ENCODE measurements at regions not wholly inside any gene's neighbourhood (a gene's known extent, or its start where the extent isn't known, plus 50 kb on each side); places are given as distances from the start of the nearest gene placed in this dataset.

DNA sequence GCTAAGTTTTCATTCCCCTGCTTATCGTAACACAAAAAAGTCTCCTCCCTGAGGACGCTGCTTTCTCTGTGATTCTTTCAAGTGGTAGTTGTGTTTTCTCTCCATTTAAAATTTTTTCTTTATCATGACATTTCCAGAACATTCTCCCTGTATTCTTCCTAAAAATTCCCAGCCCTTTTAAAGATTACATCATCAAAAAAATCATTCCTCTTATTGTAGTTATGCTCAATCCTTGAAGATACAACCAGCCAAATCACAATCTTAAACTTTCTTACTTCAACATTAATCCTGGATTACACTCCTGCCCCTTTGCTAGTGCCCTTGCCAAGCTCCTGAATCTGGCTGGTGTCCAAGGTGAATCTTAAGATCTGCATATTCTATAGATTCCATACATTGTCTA lies 163.7 kb upstream of the CBLB start:
- DNase-seq, result no peak
- no CpG with 5 or more reads among the region's 2 CpGs for WGBS (ENCODE audit: insufficient coverage)
- Histone ChIP-seq H3K27me3 (replicated peaks in 2 of 5; ENCODE audit: control insufficient read depth in 4 of 5, insufficient read depth in 5 of 5, low read length in 4 of 5) (no peaks in the 10 kb centered on the region), H3K4me1 (ENCODE audit: control extremely low read depth in 1 of 4, control insufficient read depth in 4 of 4, insufficient read depth in 4 of 4, low read length in 3 of 4) (no peaks in the 10 kb centered on the region), H3K36me3 (ENCODE audit: control insufficient read depth in 4 of 4, insufficient read depth in 4 of 4, low read length in 3 of 4) (no peaks in the 10 kb centered on the region), H3K9me3 (ENCODE audit: control extremely low read depth in 1 of 5, control insufficient read depth in 4 of 5, insufficient read depth in 2 of 5, low read depth in 1 of 5, low read length in 4 of 5) (no peaks in the 10 kb centered on the region), H3K27ac (ENCODE audit: insufficient read depth in 1 of 2, low read depth in 1 of 2, low read length in 2 of 2, poor library complexity in 1 of 2, severe bottlenecking in 2 of 2) (no peak overlapping the region), H3K4me3 (ENCODE audit: control insufficient read depth in 1 of 7, extremely low read depth in 1 of 7, insufficient read depth in 4 of 7, low read depth in 2 of 7, low read length in 6 of 7) (no peak overlapping the region)
- ChIA-PET POLR2A (no interaction called here), CTCF (no interaction called here)

- Histone ChIP-seq H3K27me3 (replicated peaks in 2 of 5; ENCODE audit: control insufficient read depth in 4 of 5, insufficient read depth in 5 of 5, low read length in 4 of 5) (no peaks in the 10 kb centered on the region), H3K36me3 (ENCODE audit: control insufficient read depth in 4 of 4, insufficient read depth in 4 of 4, low read length in 3 of 4) (no peaks in the 10 kb centered on the region), H3K27ac (ENCODE audit: insufficient read depth in 1 of 2, low read depth in 1 of 2, low read length in 2 of 2, poor library complexity in 1 of 2, severe bottlenecking in 2 of 2) (no peak overlapping the region), H3K9me3 (ENCODE audit: control extremely low read depth in 1 of 5, control insufficient read depth in 4 of 5, insufficient read depth in 2 of 5, low read depth in 1 of 5, low read length in 4 of 5) (no peaks in the 10 kb centered on the region), H3K4me3 (ENCODE audit: control insufficient read depth in 1 of 7, extremely low read depth in 1 of 7, insufficient read depth in 4 of 7, low read depth in 2 of 7, low read length in 6 of 7) (no peak overlapping the region), H3K4me1 (ENCODE audit: control extremely low read depth in 1 of 4, control insufficient read depth in 4 of 4, insufficient read depth in 4 of 4, low read length in 3 of 4) (no peaks in the 10 kb centered on the region)
- no peak for DNase-seq
- CTCF ChIA-PET, result no interaction called here
- POLR2A ChIA-PET, result no interaction called here
- no CpG with 5 or more reads among the region's 2 CpGs for WGBS (ENCODE audit: insufficient coverage)
These were observed 164.8 kb upstream of the CBLB start for GRCh38 chr3:106033654-106034053.

DNA sequence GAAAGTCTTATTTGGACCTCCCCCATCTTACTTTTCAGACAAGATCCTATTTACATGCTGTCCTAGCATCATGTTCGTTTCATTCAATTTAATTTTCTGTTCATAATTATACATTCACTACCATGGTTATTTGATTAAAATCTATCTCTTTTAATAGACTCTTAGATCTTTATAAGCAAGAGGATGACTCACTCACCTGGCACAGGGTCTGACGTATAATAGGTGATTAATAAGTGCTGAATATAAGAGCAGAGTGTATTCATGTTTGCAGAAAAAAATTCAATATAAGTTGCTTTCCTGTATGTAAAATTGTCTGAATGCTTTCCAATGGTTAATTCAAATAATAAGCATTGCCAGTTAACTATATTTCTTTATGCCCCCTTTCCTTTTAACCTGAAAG lies 165.5 kb upstream of the CBLB start:
- Histone ChIP-seq H3K9me3 (ENCODE audit: control extremely low read depth in 1 of 5, control insufficient read depth in 4 of 5, insufficient read depth in 2 of 5, low read depth in 1 of 5, low read length in 4 of 5) (peaks cover 0 to 1% (median 0%) of the 10 kb centered on the region in 5 experiments), H3K27me3 (replicated peaks in 2 of 5; ENCODE audit: control insufficient read depth in 4 of 5, insufficient read depth in 5 of 5, low read length in 4 of 5) (no peaks in the 10 kb centered on the region), H3K4me3 (ENCODE audit: control insufficient read depth in 1 of 7, extremely low read depth in 1 of 7, insufficient read depth in 4 of 7, low read depth in 2 of 7, low read length in 6 of 7) (no peak overlapping the region), H3K4me1 (ENCODE audit: control extremely low read depth in 1 of 4, control insufficient read depth in 4 of 4, insufficient read depth in 4 of 4, low read length in 3 of 4) (no peaks in the 10 kb centered on the region), H3K36me3 (ENCODE audit: control insufficient read depth in 4 of 4, insufficient read depth in 4 of 4, low read length in 3 of 4) (no peaks in the 10 kb centered on the region), H3K27ac (ENCODE audit: insufficient read depth in 1 of 2, low read depth in 1 of 2, low read length in 2 of 2, poor library complexity in 1 of 2, severe bottlenecking in 2 of 2) (no peak overlapping the region)
- ChIA-PET CTCF (no interaction called here), POLR2A (no interaction called here)
- no peak for DNase-seq
- WGBS (ENCODE audit: insufficient coverage), result no CpG with 5 or more reads among the region's 2 CpGs

- no peaks in the 10 kb centered on the region for H3K4me1 ChIP-seq (ENCODE audit: control extremely low read depth in 1 of 4, control insufficient read depth in 4 of 4, insufficient read depth in 4 of 4, low read length in 3 of 4)
- ChIA-PET POLR2A (no interaction called here), CTCF (no interaction called here)
- no peak overlapping the region for H3K27ac ChIP-seq (ENCODE audit: insufficient read depth in 1 of 2, low read depth in 1 of 2, low read length in 2 of 2, poor library complexity in 1 of 2, severe bottlenecking in 2 of 2)
- H3K36me3 ChIP-seq (ENCODE audit: control insufficient read depth in 4 of 4, insufficient read depth in 4 of 4, low read length in 3 of 4), result no peaks in the 10 kb centered on the region
- H3K4me3 ChIP-seq (ENCODE audit: control insufficient read depth in 1 of 7, extremely low read depth in 1 of 7, insufficient read depth in 4 of 7, low read depth in 2 of 7, low read length in 6 of 7), result no peak overlapping the region
- no peaks in the 10 kb centered on the region for H3K27me3 ChIP-seq (replicated peaks in 2 of 5; ENCODE audit: control insufficient read depth in 4 of 5, insufficient read depth in 5 of 5, low read length in 4 of 5)
- no peak for DNase-seq
- WGBS (ENCODE audit: insufficient coverage), result 100% methylated on average over 2 of the region's 4 CpGs
- peaks cover 0 to 3% (median 0%) of the 10 kb centered on the region in 5 experiments for H3K9me3 ChIP-seq (ENCODE audit: control extremely low read depth in 1 of 5, control insufficient read depth in 4 of 5, insufficient read depth in 2 of 5, low read depth in 1 of 5, low read length in 4 of 5)
These were observed 166.8 kb upstream of the CBLB start for GRCh38 chr3:106035619-106036018.

- DNase-seq, result no peak
- ChIA-PET POLR2A (no interaction called here), CTCF (interaction anchor here (0.9 kb wide), 1 partner anchor 10 kb away, joined by 4 read pairs; no protein-coding TSS in a partner anchor)
- no peak overlapping the region for H3K4me3 ChIP-seq (ENCODE audit: control insufficient read depth in 1 of 7, extremely low read depth in 1 of 7, insufficient read depth in 4 of 7, low read depth in 2 of 7, low read length in 6 of 7)
- no peak overlapping the region for H3K27ac ChIP-seq (ENCODE audit: insufficient read depth in 1 of 2, low read depth in 1 of 2, low read length in 2 of 2, poor library complexity in 1 of 2, severe bottlenecking in 2 of 2)
- no CpG with 5 or more reads among the region's 1 CpG for WGBS (ENCODE audit: insufficient coverage)
- no peaks in the 10 kb centered on the region for H3K27me3 ChIP-seq (replicated peaks in 2 of 5; ENCODE audit: control insufficient read depth in 4 of 5, insufficient read depth in 5 of 5, low read length in 4 of 5)
- H3K36me3 ChIP-seq (ENCODE audit: control insufficient read depth in 4 of 4, insufficient read depth in 4 of 4, low read length in 3 of 4), result no peaks in the 10 kb centered on the region
- H3K4me1 ChIP-seq (ENCODE audit: control extremely low read depth in 1 of 4, control insufficient read depth in 4 of 4, insufficient read depth in 4 of 4, low read length in 3 of 4), result no peaks in the 10 kb centered on the region
- peaks cover 0 to 3% (median 0%) of the 10 kb centered on the region in 5 experiments for H3K9me3 ChIP-seq (ENCODE audit: control extremely low read depth in 1 of 5, control insufficient read depth in 4 of 5, insufficient read depth in 2 of 5, low read depth in 1 of 5, low read length in 4 of 5)
These were observed 167.9 kb upstream of the CBLB start for GRCh38 chr3:106036696-106037095.

GRCh38 chr3:106047221-106047620 lies 178.4 kb upstream of the CBLB start:
- ChIA-PET CTCF (no interaction called here), POLR2A (no interaction called here)
- Histone ChIP-seq H3K27me3 (replicated peaks in 2 of 5; ENCODE audit: control insufficient read depth in 4 of 5, insufficient read depth in 5 of 5, low read length in 4 of 5) (no peaks in the 10 kb centered on the region), H3K9me3 (ENCODE audit: control extremely low read depth in 1 of 5, control insufficient read depth in 4 of 5, insufficient read depth in 2 of 5, low read depth in 1 of 5, low read length in 4 of 5) (no peaks in the 10 kb centered on the region), H3K4me3 (ENCODE audit: control insufficient read depth in 1 of 7, extremely low read depth in 1 of 7, insufficient read depth in 4 of 7, low read depth in 2 of 7, low read length in 6 of 7) (no peak overlapping the region), H3K4me1 (ENCODE audit: control extremely low read depth in 1 of 4, control insufficient read depth in 4 of 4, insufficient read depth in 4 of 4, low read length in 3 of 4) (no peaks in the 10 kb centered on the region), H3K36me3 (ENCODE audit: control insufficient read depth in 4 of 4, insufficient read depth in 4 of 4, low read length in 3 of 4) (no peaks in the 10 kb centered on the region), H3K27ac (ENCODE audit: insufficient read depth in 1 of 2, low read depth in 1 of 2, low read length in 2 of 2, poor library complexity in 1 of 2, severe bottlenecking in 2 of 2) (no peak overlapping the region)
- WGBS (ENCODE audit: insufficient coverage), result 92% methylated on average over 2 of the region's 2 CpGs
- DNase-seq, result no peak

GRCh38 chr3:106048946-106049481 lies 180.2 kb upstream of the CBLB start:
- DNase-seq, result no peak

More at GRCh38 chr3:106048946-106049481, 180.2 kb upstream of the CBLB start:
- ChIA-PET CTCF (no interaction called here), POLR2A (no interaction called here)
- Histone ChIP-seq H3K27ac (ENCODE audit: insufficient read depth in 1 of 2, low read depth in 1 of 2, low read length in 2 of 2, poor library complexity in 1 of 2, severe bottlenecking in 2 of 2) (no peak overlapping the region), H3K4me3 (ENCODE audit: control insufficient read depth in 1 of 7, extremely low read depth in 1 of 7, insufficient read depth in 4 of 7, low read depth in 2 of 7, low read length in 6 of 7) (no peak overlapping the region), H3K27me3 (replicated peaks in 2 of 5; ENCODE audit: control insufficient read depth in 4 of 5, insufficient read depth in 5 of 5, low read length in 4 of 5) (no peaks in the 10 kb centered on the region), H3K36me3 (ENCODE audit: control insufficient read depth in 4 of 4, insufficient read depth in 4 of 4, low read length in 3 of 4) (no peaks in the 10 kb centered on the region), H3K9me3 (ENCODE audit: control extremely low read depth in 1 of 5, control insufficient read depth in 4 of 5, insufficient read depth in 2 of 5, low read depth in 1 of 5, low read length in 4 of 5) (no peaks in the 10 kb centered on the region), H3K4me1 (ENCODE audit: control extremely low read depth in 1 of 4, control insufficient read depth in 4 of 4, insufficient read depth in 4 of 4, low read length in 3 of 4) (no peaks in the 10 kb centered on the region)
- 80% methylated on average over 1 of the region's 2 CpGs for WGBS (ENCODE audit: insufficient coverage)

Data from common myeloid progenitor, CD34-positive (primary cell).